ENCODE measurements at regions not wholly inside any gene's neighbourhood (a gene's known extent, or its start where the extent isn't known, plus 50 kb on each side); places are given as distances from the start of the nearest gene placed in this dataset.

DNA sequence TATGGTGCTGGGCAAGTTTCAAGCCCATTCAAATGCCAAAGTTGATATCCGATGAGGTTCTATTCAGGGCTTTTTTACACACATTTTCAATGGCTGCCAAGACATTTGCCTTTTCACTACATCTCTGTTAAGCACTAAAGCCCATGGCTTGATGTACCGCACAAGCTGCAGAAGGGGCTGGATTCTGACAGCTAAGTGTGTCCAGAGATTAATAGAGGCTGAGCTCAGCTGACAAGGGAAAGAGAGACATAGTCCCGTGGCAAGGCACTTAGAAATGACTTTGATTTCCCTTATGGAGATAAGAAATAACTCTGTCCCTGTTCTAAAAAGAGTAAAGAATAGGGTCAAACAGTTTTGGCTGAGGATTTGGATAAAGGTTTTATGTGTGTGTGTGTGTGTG lies 198.6 kb downstream of the DMRT2 start:
- TF ChIP-seq, protein P1, sequence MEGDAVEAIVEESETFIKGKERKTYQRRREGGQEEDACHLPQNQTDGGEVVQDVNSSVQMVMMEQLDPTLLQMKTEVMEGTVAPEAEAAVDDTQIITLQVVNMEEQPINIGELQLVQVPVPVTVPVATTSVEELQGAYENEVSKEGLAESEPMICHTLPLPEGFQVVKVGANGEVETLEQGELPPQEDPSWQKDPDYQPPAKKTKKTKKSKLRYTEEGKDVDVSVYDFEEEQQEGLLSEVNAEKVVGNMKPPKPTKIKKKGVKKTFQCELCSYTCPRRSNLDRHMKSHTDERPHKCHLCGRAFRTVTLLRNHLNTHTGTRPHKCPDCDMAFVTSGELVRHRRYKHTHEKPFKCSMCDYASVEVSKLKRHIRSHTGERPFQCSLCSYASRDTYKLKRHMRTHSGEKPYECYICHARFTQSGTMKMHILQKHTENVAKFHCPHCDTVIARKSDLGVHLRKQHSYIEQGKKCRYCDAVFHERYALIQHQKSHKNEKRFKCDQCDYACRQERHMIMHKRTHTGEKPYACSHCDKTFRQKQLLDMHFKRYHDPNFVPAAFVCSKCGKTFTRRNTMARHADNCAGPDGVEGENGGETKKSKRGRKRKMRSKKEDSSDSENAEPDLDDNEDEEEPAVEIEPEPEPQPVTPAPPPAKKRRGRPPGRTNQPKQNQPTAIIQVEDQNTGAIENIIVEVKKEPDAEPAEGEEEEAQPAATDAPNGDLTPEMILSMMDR (IDR thresholded peaks at IDR 0.05): no peak
- H3K36me3 ChIP-seq: no peaks in the 10 kb centered on the region
- no peaks in the 10 kb centered on the region for H3K27me3 ChIP-seq
- no peaks in the 10 kb centered on the region for H3K9me3 ChIP-seq
- intact Hi-C loops (cut with DNase I): no loop called here
- DNase-seq: no peak
- no peak overlapping the region for H3K4me3 ChIP-seq
- no peak overlapping the region for H3K27ac ChIP-seq
- no peak overlapping the region for H3K9ac ChIP-seq (ENCODE audit: low read depth in 2 of 2, low read length in 2 of 2)
- no peaks in the 10 kb centered on the region for H3K4me1 ChIP-seq

DNA sequence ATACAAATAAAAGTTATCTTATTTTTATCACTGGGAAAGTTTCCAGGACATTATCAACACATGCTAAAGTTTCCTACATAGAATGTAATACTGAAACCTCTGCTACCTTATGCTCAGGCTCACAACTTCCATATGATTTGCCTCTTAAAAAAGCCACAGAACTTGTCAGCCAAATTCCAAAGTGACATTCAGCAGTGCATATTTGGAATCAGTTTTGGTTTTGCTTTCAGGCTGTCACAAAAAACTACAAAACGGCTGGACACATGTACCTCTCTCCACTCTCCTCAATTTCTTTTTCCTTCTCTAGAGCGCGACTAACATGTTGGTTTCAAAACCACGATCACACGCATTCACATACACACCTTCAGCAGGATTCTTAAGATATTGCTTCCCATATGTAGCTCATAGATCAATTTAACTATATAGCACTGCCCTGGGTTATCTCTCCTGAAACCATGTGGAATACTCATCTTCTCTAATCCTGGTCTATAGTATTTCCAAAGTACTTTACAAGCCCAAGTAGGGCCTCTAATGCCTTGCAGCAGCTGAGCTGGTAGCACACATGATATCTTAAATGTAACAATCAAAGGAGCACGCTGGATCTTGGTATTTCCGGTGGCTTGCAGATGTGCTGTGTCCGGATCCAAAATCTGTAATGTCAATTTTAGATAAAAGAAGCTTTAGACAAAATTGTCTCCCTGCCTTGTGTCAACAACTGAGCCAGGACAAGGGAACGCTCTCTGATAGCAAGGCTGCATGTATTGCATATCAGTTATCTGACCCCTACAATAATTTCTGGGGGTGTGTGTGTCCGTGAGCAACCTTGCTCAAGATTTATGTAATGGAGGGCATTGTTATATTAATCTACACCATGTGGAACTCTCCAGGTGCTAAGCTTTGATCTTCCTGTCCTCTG lies 203.2 kb downstream of the DMRT2 start:
- no peaks in the 10 kb centered on the region for H3K36me3 ChIP-seq
- H3K27ac ChIP-seq: no peak overlapping the region
- H3K4me3 ChIP-seq: no peak overlapping the region
- intact Hi-C loops (cut with DNase I): no loop called here
- no peak for DNase-seq
- no peaks in the 10 kb centered on the region for H3K4me1 ChIP-seq
- no peaks in the 10 kb centered on the region for H3K9me3 ChIP-seq
- H3K9ac ChIP-seq (ENCODE audit: low read depth in 2 of 2, low read length in 2 of 2): no peak overlapping the region
- TF ChIP-seq, protein P1 (IDR thresholded peaks at IDR 0.05): no peak
- H3K27me3 ChIP-seq: no peaks in the 10 kb centered on the region

DNA sequence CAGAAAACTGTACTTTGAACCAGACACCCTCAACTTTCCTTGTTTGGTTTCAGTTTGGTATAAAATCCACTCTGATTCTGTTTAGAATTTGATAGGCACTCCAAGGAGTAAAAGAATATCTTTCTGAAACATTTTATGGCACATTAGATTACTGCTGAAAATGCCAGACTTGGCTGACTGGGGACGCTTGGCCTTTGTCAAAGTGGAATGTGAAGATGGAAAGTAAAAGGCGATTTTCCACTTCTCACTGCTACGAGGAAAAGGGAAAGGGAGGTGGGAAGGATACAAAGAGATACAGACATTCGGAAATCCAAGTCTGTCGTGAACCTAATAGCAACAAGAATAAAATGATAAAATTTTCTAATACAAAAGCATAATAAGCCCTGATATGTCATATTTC lies 203.9 kb downstream of the DMRT2 start:
- Histone ChIP-seq H3K27ac (no peak overlapping the region), H3K27me3 (no peaks in the 10 kb centered on the region), H3K36me3 (no peaks in the 10 kb centered on the region), H3K4me3 (no peak overlapping the region), H3K4me1 (no peaks in the 10 kb centered on the region), H3K9me3 (no peaks in the 10 kb centered on the region), H3K9ac (ENCODE audit: low read depth in 2 of 2, low read length in 2 of 2) (no peak overlapping the region)
- no peak for DNase-seq
- intact Hi-C loops (cut with DNase I): no loop called here
- TF ChIP-seq, protein P1 (IDR thresholded peaks at IDR 0.05): no peak

DNA sequence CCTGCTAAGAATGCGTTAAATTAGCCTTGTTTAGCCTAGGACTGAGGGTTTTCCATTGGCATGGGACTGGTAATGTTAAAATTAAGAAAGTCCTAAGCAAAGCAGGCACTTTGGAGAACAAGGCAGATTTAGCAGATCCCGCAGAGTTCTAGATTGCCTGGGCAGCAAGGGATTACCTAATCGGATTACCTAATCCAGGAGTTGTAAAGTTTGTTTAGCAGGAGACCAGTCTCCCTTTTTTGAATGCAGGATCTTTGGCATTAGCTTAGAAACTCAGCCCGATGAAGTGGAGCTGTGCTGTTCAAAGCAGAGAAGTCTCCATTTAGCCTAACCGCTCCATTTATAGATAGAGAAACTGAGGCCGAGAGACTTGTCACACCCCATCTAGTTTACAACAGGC lies 206.0 kb downstream of the DMRT2 start:
- TF ChIP-seq, protein P1 (IDR thresholded peaks at IDR 0.05): no peak
- Histone ChIP-seq H3K36me3 (no peaks in the 10 kb centered on the region), H3K27ac (no peak overlapping the region), H3K9me3 (no peaks in the 10 kb centered on the region), H3K27me3 (no peaks in the 10 kb centered on the region), H3K4me1 (no peaks in the 10 kb centered on the region), H3K4me3 (no peak overlapping the region), H3K9ac (ENCODE audit: low read depth in 2 of 2, low read length in 2 of 2) (no peak overlapping the region)
- intact Hi-C loops (cut with DNase I): no loop called here
- no peak for DNase-seq

DNA sequence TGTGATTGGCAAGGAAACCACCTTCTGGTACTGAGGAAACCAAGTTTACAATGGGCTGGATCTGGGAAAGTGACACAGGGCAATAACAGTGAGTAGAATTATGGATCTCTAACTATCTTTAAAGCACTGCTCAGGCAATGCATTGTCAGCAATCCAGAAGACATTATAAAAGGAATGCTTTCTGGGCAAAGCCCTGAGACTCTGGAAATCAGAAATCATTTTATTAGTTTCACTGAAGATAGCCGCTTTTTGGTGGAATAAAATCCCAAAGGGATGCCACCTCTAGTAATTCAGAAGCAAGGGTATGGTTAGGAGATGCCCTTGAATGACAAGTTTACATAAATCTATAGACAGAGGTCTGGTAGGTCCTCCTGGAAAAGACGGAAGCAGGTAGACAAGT lies 211.1 kb downstream of the DMRT2 start:
- Histone ChIP-seq H3K36me3 (no peaks in the 10 kb centered on the region), H3K4me3 (no peak overlapping the region), H3K4me1 (no peaks in the 10 kb centered on the region), H3K9ac (ENCODE audit: low read depth in 2 of 2, low read length in 2 of 2) (no peak overlapping the region), H3K9me3 (no peaks in the 10 kb centered on the region), H3K27ac (no peak overlapping the region), H3K27me3 (no peaks in the 10 kb centered on the region)
- TF ChIP-seq, protein P1 (IDR thresholded peaks at IDR 0.05): no peak
- intact Hi-C loops (cut with DNase I): no loop called here
- DNase-seq: no peak

Measured in colonic mucosa (tissue), 4 donors.